ENCODE measurements at regions not wholly inside any gene's neighbourhood (a gene's known extent, or its start where the extent isn't known, plus 50 kb on each side); places are given as distances from the start of the nearest gene placed in this dataset.

DNA sequence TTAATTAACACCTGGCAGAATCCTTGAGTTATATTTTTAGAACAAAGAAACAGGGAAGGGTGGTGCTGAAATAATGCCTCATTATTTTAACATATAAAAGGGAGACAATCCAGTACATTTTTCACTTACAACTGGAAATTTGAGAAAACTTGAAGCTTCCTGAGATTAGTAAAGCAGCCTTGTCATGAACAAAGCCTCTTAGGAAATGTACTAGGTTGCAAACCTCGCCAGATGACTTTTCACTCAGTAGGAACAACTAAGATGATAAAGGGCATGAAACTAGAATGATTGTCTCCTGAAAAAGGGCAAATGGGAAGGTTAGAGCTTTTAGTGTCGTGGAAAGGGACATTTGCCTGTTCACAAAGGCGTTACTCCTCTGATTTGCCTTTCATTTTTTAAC lies 289.6 kb downstream of the ETS1 start:
- Histone ChIP-seq H3K36me3 (replicated peaks; ENCODE audit: low read depth, low read length) (no peaks in the 10 kb centered on the region), H3K9me3 (ENCODE audit: insufficient read depth, low read length) (no peaks in the 10 kb centered on the region), H2AFZ (ENCODE audit: low read depth, low read length) (no peak overlapping the region), H3K4me2 (ENCODE audit: low read length) (no peak overlapping the region), H3K27ac (ENCODE audit: low read length) (no peak overlapping the region), H3K4me1 (ENCODE audit: low read length) (peaks cover 44% of the 10 kb centered on the region), H3K9ac (ENCODE audit: low read length) (no peak overlapping the region), H3K79me2 (ENCODE audit: low read length) (no peaks in the 10 kb centered on the region), H4K20me1 (ENCODE audit: insufficient read depth, low read length) (no peaks in the 10 kb centered on the region), H3K27me3 (ENCODE audit: low read depth, low read length) (no peaks in the 10 kb centered on the region), H3K4me3 (ENCODE audit: low read length) (no peak overlapping the region)
- TF ChIP-seq EZH2phosphoT487 (IDR thresholded peaks at IDR 0.05; ENCODE audit: low read depth) = no peak
- TF ChIP-seq, protein P1, sequence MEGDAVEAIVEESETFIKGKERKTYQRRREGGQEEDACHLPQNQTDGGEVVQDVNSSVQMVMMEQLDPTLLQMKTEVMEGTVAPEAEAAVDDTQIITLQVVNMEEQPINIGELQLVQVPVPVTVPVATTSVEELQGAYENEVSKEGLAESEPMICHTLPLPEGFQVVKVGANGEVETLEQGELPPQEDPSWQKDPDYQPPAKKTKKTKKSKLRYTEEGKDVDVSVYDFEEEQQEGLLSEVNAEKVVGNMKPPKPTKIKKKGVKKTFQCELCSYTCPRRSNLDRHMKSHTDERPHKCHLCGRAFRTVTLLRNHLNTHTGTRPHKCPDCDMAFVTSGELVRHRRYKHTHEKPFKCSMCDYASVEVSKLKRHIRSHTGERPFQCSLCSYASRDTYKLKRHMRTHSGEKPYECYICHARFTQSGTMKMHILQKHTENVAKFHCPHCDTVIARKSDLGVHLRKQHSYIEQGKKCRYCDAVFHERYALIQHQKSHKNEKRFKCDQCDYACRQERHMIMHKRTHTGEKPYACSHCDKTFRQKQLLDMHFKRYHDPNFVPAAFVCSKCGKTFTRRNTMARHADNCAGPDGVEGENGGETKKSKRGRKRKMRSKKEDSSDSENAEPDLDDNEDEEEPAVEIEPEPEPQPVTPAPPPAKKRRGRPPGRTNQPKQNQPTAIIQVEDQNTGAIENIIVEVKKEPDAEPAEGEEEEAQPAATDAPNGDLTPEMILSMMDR (IDR thresholded peaks at IDR 0.05; ENCODE audit: low read depth, low read length) = no peak

DNA sequence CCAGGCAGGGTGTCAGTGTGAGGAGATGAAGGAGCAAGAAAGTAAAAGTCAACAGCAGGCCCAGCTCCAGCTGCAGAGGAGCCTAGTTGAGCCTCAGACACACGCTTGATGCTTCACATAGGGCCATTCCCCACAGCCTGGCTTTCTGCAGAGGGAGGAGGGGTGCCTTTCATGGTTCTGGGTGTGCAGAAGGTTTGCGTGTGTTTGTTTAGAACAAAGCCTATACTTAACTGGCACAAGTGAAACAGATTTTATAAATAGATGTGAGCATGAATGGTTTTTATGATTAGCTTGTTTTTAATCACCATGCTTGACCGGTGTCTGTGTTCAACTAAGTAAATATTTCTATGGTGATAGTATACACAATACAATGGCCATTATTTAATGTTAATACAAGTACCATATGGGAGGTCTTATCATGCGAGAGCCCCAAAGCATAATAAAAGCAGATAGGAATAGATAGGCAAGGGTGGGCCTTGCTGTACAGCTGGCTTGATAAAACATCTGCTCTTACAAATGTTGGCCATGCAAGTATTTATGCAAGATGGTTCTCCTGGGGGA lies 290.2 kb downstream of the ETS1 start:
- no peaks in the 10 kb centered on the region for H3K79me2 ChIP-seq (ENCODE audit: low read length)
- H3K9ac ChIP-seq (ENCODE audit: low read length) = no peak overlapping the region
- H3K27ac ChIP-seq (ENCODE audit: low read length) = no peak overlapping the region
- H2AFZ ChIP-seq (ENCODE audit: low read depth, low read length) = no peak overlapping the region
- TF ChIP-seq, protein P1 (IDR thresholded peaks at IDR 0.05; ENCODE audit: low read depth, low read length) = no peak
- no peak for TF ChIP-seq EZH2phosphoT487 (IDR thresholded peaks at IDR 0.05; ENCODE audit: low read depth)
- no peaks in the 10 kb centered on the region for H3K36me3 ChIP-seq (replicated peaks; ENCODE audit: low read depth, low read length)
- H3K9me3 ChIP-seq (ENCODE audit: insufficient read depth, low read length) = no peaks in the 10 kb centered on the region
- H3K4me3 ChIP-seq (ENCODE audit: low read length) = no peak overlapping the region
- H3K4me1 ChIP-seq (ENCODE audit: low read length) = peaks cover 43% of the 10 kb centered on the region
- H3K27me3 ChIP-seq (ENCODE audit: low read depth, low read length) = no peaks in the 10 kb centered on the region
- H4K20me1 ChIP-seq (ENCODE audit: insufficient read depth, low read length) = no peaks in the 10 kb centered on the region
- H3K4me2 ChIP-seq (ENCODE audit: low read length) = no peak overlapping the region

DNA sequence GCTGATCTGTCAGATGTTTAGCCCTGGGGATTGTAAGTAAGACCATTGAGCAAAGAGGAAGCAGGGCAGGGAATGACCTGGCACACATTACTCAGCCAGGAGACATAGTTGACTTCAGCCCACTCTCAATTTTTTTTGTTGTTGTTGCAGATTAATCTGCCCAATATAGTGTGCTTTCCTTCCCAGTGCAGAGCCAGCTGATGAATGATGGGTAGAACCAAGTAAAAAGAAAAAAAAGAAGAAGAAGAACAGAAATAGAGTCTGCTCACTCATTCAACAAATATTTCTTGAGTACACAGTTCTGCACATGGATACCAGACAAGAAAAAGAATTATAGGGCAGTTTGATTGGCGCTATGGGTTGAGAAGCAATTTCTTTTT lies 292.7 kb downstream of the ETS1 start:
- Histone ChIP-seq H3K9me3 (ENCODE audit: insufficient read depth, low read length) (no peaks in the 10 kb centered on the region), H3K79me2 (ENCODE audit: low read length) (no peaks in the 10 kb centered on the region), H2AFZ (ENCODE audit: low read depth, low read length) (no peak overlapping the region), H3K4me2 (ENCODE audit: low read length) (no peak overlapping the region), H3K27me3 (ENCODE audit: low read depth, low read length) (no peaks in the 10 kb centered on the region), H3K4me1 (ENCODE audit: low read length) (peaks cover 50% of the 10 kb centered on the region), H3K36me3 (replicated peaks; ENCODE audit: low read depth, low read length) (no peaks in the 10 kb centered on the region), H3K4me3 (ENCODE audit: low read length) (no peak overlapping the region), H3K9ac (ENCODE audit: low read length) (no peak overlapping the region), H4K20me1 (ENCODE audit: insufficient read depth, low read length) (no peaks in the 10 kb centered on the region), H3K27ac (ENCODE audit: low read length) (no peak overlapping the region)
- TF ChIP-seq, protein P1 (IDR thresholded peaks at IDR 0.05; ENCODE audit: low read depth, low read length) = no peak
- no peak for TF ChIP-seq EZH2phosphoT487 (IDR thresholded peaks at IDR 0.05; ENCODE audit: low read depth)

DNA sequence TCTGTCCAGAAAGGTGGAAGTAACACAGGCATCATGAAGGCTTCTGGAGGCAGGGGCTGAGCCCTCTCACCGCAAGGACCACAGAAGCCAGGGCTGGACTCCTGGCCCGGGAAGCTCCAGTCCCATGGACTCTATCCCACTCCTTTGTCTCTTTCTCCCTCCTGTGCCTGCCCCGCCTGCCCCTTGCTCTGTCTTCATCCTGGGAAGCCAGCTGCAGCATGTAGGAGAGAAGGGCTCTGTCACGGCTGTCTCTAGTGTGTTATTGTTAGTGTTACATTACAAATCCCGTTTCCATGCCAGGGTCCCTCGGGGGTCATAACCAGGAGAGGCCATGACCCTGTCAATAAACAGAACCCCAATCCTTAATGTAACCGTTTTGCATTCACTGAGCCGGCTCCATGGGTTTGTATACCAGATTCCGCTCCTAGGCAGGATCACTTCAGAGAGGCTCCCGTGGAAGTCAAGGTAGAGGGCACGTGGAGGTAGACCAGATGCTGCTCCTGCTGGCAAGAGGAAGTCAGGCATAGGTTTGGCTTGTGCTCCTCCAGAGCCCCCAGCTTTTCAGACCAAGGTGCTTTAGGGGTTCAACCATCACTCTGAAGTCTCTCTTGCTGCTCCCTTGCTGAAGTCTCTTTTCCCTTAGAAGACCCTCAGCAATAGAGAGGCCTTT lies 293.2 kb downstream of the ETS1 start:
- peaks cover 50% of the 10 kb centered on the region for H3K4me1 ChIP-seq (ENCODE audit: low read length)

More for the DNA sequence above, 293.2 kb downstream of the ETS1 start:
- Histone ChIP-seq H3K9ac (ENCODE audit: low read length) (no peak overlapping the region), H3K36me3 (replicated peaks; ENCODE audit: low read depth, low read length) (no peaks in the 10 kb centered on the region), H2AFZ (ENCODE audit: low read depth, low read length) (no peak overlapping the region), H4K20me1 (ENCODE audit: insufficient read depth, low read length) (no peaks in the 10 kb centered on the region), H3K27me3 (ENCODE audit: low read depth, low read length) (no peaks in the 10 kb centered on the region), H3K4me3 (ENCODE audit: low read length) (no peak overlapping the region), H3K4me2 (ENCODE audit: low read length) (no peak overlapping the region), H3K27ac (ENCODE audit: low read length) (no peak overlapping the region), H3K9me3 (ENCODE audit: insufficient read depth, low read length) (no peaks in the 10 kb centered on the region), H3K79me2 (ENCODE audit: low read length) (no peaks in the 10 kb centered on the region)
- no peak for TF ChIP-seq EZH2phosphoT487 (IDR thresholded peaks at IDR 0.05; ENCODE audit: low read depth)
- TF ChIP-seq, protein P1 (IDR thresholded peaks at IDR 0.05; ENCODE audit: low read depth, low read length) = no peak

Data from OCI-LY3 (cell line).